Body of pancreas (tissue), 4 donors: ENCODE measurements at regions not wholly inside any gene's neighbourhood (a gene's known extent, or its start where the extent isn't known, plus 50 kb on each side); places are given as distances from the start of the nearest gene placed in this dataset.

Experiments
- CTCF ChIP-seq, 7 experiments: fragments of 450-650 bp in 4 of 7; fragments of 200-600 bp in 3 of 7; sonication (generic) in 3 of 7; IDR thresholded peaks; one replicate each; pipeline ENCODE4 v1.5.1; 2016 to 2019; ENCODE audit warnings: antibody characterized with exemption in 7 of 7
- POLR2A ChIP-seq, 3 donors: fragments of 450-650 bp; IDR thresholded peaks; one replicate each; pipeline ENCODE4 v1.6.1; 2016; ENCODE audit warnings: antibody characterized with exemption in 3 of 3, mild to moderate bottlenecking in 2 of 3

DNA sequence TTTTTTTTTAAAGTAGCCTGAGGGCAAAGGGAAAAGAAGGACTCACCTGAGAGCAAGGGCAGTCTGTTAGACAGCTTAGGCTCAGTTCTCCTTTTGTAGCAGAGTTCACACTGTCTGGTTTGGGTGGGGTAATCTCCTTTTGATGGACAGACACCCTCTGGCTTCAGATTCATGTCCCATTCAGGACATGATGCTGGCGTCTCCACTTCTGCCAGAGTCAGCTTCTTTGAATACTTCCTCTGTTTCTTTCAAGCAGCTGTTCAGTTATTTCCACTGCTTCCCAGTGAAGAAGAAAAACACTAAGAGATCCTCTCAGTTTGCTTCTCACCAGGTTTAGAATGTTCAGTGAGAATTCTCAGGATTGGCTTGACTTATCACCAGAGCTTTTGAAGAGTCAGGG lies 79.0 kb upstream of the HSD17B12 start:
- TF ChIP-seq CTCF (IDR thresholded peaks at IDR 0.05) (no peak), POLR2A (IDR thresholded peaks at IDR 0.05) (no peak)
